SW480 (cell line): ENCODE measurements at regions not wholly inside any gene's neighbourhood (a gene's known extent, or its start where the extent isn't known, plus 50 kb on each side); places are given as distances from the start of the nearest gene placed in this dataset.

Experiments used
- DNase-seq: peaks from one replicate; pipeline ENCODE4 v3.0.0-alpha.2; 2016; ENCODE audit warnings: low spot score

- no peak for DNase-seq
Observed at GRCh38 chr4:158007566-158007965, 165.3 kb downstream of the GASK1B start.

GRCh38 chr4:158006990-158007389, 165.8 kb downstream of the GASK1B start:
- DNase-seq: no peak

DNA sequence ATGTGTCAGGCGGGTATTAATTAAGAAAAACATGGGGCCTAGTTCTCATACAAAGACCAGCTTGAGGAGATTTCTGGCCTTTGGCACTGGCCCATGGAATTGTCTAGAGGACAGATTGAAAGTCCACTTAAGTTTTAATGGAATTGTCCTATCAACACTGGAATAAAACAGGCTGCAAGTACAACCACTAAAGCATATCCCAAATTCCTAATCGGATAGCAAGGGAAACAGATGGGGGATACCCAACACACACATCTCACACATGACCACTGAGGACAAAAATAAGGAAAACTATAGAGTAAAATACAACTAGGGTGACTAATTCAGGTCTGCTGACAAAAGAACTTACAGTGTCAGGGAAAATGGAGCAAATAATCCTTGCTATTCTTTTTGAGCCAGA, 167.8 kb downstream of the GASK1B start:
- no peak for DNase-seq

DNA sequence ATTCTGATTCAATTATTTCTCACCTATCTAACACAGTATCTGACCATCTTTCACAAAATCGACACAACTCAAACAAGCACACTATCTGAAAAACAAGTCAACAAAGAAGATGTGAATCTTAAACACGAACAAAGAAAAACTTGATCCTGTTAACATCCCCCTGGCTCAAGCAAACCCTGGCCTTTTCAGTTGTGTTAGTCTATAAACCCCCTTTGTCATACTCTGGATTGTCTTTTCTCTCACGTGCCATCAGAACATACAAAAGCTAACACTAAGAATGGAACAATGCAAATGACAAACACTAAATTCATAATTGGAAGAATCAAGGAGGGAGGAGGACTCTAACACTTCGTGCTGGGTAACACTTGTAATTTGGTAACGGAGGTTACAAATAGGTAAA, 168.7 kb downstream of the GASK1B start:
- no peak for DNase-seq

DNA sequence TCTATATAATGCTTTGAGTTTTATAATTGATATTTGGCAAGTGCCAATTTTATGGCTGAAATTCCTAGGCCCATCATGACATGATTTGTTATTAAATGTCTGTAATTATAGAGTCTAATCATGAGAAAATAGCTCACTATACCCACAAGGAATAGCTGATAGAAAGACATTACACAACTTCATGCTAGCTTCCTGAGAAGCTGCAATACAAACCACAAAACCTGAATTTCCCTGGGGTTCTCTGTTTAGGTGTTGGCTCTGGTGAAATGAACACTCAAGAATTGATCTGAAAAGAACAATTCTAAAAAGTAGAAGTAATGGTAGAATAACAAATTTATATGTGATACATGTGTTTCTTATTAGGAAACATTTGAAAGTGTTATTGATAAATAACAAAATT, 169.6 kb downstream of the GASK1B start:
- no peak for DNase-seq

DNA sequence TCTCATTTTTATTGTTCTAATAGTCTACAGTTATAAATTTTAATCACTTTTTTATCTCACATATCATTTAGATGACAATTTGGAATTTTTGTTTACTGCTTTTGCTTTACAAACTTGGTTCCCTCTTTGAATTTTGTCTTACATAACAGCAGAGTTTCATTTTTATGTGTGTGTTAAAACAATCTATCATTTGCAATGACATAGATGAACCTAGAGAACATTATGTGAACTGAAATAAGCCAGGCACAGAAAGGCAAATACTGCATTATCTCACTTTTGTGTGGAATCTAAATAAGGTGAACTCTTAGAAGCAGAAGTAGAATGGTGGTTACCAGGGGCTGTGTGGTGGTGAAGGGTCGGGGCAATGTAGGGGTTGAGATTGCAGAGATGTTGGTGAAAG, 170.7 kb downstream of the GASK1B start:
- DNase-seq: no peak

- no peak for DNase-seq
Observed at GRCh38 chr4:158001756-158002155, 171.1 kb downstream of the GASK1B start.

- no peak for DNase-seq
Observed at GRCh38 chr4:157999723-158000122, 173.1 kb downstream of the GASK1B start.

- DNase-seq: no peak
Observed at GRCh38 chr4:157997296-157997695, 175.5 kb downstream of the GASK1B start.

GRCh38 chr4:157996061-157997028, 176.5 kb downstream of the GASK1B start:
- DNase-seq: no peak

GRCh38 chr4:157994863-157995262, 178.0 kb downstream of the GASK1B start:
- no peak for DNase-seq

DNA sequence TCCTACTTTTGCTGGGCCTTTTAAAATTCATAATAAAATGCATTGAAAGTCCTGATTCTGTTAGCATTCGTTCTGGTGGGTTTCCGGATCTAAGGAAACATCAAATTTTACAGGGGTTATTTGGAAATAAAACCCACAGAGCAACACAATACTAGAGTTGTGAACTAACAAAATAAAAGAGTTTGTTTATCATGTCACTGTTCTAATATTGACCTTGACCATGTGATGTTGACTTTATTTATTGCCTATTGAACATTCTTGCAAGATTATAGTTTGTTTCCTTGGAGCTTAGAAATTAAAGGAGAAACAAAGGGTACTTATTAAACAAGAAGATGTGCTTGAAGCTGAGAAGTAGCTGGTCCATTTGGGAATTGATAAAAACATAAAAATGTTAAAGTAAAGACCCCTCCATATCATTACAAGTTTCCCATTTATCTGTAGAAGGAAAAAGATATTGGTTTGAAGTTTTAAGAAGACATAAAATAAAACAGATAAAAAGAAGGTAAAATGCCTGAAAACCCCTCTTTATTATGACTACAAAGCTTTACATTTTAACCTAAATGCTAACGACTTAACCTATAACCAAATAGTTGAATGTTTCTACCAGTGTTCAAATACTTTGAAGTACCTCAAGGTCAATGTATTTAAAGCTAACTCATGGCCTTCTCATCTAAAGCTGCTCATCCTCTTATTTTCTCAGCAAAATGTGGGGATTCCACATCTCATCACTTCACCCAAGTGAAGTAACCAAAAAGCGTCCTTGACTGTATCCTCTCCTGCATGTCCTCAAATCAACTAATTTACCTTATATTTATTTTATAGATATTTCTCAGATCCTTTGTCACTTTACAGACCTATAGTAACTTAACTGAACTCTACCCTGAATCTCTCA, 179.6 kb downstream of the GASK1B start:
- no peak for DNase-seq

DNA sequence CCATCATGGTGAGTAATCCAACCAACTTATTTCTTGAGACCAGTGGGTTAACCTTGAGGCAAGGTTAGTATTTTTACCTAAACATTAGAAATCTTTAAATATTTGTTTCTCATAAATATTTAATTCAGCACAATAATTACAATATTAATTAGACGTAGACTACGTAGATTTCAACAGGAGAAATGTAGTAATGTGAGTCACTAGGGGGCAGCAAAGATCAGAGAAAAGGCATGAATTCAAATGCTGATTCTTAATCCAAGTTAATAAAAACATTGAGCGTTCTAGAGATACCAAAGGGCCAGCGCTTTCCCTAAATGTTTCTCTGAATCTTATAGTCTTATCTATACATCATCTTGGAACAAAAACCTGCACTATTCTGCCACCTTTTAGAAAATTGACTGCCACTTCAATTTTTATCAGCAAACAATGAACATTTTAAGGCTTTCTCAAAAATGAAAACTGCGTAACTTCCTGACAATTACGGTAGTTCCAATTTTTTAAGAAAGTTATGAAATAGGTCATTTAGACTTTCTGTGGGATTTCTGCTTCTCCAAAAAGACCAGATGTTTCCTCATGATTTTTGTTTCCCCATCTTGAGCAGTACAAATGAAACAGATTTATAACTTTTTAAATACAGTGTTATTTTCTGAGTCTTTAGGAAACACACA, 180.7 kb downstream of the GASK1B start:
- peak; percentile 28 for DNase-seq

DNA sequence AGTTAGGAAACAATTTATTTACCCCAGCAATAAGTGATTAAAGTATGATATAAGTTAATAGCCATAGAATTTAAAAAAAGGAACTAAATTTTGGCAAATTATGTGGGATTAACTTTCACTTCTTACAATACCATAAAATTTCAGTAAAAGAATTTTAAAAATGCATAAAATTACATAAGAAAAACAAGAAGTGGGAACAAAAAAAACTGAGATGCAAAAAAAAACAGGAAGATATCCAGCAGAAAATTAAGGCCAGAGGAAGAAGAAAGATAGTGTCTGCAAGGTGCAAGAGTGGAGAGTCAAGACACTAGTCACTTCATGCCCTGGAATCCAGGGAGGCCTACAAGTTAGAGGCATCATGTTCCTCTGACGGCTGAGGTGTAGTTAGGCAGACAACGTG, 184.2 kb downstream of the GASK1B start:
- no peak for DNase-seq

GRCh38 chr4:157984285-157984911, 188.4 kb downstream of the GASK1B start:
- no peak for DNase-seq

DNA sequence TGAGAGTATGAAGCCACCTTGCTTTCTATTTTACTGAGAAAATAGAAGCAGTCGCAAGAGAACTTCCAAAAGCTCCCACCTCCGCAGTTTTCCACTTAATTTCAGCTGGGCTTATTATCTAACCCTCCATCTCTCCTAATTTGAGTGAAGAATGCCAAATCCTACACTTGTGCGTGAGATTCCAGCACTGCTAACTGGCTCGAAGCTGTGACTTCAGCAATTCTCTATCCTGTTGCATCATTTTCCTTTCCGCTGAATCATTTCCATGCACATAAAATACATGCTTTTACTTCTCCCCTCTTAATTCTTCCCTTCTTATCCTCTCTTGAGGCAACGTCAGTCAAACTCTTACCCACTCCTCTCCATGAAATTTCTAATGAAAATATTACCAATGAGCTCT, 189.5 kb downstream of the GASK1B start:
- no peak for DNase-seq

DNA sequence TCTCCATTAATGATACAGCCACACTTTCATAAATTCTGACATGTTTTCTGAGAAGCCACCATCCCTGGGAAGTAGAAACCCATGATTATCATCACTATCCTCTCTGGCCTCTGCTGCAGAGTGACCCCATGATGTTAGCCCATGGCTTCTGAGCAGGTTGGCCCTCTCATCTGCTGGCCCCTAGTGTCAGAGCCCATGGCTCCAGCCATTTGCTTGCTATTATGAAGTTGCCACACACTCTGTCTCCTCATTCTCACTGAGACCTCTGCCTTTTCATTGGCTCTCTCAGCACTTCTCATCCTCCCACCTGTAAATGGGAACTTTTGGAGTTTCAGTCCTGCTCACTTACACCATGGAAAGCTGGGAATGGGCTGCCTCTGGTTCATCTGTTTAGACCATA, 192.7 kb downstream of the GASK1B start:
- no peak for DNase-seq

DNA sequence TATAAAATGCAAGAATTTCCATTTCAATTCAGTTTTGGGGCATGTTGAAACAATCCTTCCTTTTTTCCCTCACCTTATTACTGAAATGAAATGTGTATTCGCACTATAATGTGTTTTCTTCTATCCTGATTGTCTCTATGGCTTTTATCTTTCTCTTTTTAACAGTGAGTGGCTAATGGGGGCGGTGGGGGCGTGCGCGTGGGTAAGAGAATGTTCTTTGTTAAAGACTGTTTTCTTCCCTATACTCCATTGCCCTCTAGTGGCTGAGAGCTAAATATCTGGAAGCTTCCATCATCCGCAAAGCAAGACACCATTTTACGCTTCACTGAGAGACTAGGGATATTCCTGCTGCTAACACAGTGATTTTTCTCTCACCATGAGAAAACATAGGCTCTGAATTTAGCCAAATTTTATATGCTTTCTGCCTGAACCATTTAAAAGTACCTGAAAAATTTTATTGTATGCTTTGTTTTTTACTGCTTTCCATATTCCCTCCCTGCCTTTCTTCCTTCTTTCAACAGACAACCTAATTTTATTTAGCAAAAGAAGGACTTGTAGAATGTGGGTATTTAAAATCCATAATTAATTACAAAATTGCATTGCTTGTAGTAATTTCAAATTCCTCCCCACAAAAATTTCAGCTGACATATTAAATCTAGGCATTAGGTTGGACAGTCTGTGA, 194.0 kb downstream of the GASK1B start:
- peak; percentile 50 for DNase-seq

- DNase-seq: no peak
Observed at GRCh38 chr4:157977086-157977485, 195.7 kb downstream of the GASK1B start.

- no peak for DNase-seq
Observed at GRCh38 chr4:157973297-157973696, 199.5 kb downstream of the GASK1B start.

DNA sequence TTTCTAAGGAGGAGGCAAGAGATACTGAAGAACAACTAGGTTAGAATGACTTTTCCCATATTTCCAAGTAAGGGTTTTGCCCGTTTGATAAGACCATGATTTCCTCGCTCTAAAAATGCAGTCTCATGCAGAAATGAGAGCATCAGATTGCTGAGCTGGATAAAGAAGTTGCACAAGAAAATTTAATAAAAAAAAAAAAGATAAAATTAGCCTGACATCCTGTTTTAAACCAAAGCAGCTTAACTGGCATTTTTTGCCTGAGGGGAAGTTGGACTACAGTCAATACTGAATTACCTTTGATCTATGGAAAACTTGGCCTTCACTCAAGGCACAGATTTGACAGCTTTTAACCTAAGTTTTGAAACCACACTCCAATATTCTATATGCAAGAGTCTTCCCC, 208.4 kb downstream of the GASK1B start:
- no peak for DNase-seq
